K562 (cell line): ENCODE measurements at regions not wholly inside any gene's neighbourhood (a gene's known extent, or its start where the extent isn't known, plus 50 kb on each side); places are given as distances from the start of the nearest gene placed in this dataset.

Source experiments
- TF ChIP-seq, protein P1 (sequence below): fragments of 450-650 bp; IDR thresholded peaks from 2 replicates; pipeline ENCODE4 v1.6.1; 2016; ENCODE audit warnings: mild to moderate bottlenecking, moderate library complexity

GRCh38 chr12:92624236-92624635 lies 78.6 kb upstream of the PLEKHG7 start (continued):
- TF ChIP-seq, protein P1, sequence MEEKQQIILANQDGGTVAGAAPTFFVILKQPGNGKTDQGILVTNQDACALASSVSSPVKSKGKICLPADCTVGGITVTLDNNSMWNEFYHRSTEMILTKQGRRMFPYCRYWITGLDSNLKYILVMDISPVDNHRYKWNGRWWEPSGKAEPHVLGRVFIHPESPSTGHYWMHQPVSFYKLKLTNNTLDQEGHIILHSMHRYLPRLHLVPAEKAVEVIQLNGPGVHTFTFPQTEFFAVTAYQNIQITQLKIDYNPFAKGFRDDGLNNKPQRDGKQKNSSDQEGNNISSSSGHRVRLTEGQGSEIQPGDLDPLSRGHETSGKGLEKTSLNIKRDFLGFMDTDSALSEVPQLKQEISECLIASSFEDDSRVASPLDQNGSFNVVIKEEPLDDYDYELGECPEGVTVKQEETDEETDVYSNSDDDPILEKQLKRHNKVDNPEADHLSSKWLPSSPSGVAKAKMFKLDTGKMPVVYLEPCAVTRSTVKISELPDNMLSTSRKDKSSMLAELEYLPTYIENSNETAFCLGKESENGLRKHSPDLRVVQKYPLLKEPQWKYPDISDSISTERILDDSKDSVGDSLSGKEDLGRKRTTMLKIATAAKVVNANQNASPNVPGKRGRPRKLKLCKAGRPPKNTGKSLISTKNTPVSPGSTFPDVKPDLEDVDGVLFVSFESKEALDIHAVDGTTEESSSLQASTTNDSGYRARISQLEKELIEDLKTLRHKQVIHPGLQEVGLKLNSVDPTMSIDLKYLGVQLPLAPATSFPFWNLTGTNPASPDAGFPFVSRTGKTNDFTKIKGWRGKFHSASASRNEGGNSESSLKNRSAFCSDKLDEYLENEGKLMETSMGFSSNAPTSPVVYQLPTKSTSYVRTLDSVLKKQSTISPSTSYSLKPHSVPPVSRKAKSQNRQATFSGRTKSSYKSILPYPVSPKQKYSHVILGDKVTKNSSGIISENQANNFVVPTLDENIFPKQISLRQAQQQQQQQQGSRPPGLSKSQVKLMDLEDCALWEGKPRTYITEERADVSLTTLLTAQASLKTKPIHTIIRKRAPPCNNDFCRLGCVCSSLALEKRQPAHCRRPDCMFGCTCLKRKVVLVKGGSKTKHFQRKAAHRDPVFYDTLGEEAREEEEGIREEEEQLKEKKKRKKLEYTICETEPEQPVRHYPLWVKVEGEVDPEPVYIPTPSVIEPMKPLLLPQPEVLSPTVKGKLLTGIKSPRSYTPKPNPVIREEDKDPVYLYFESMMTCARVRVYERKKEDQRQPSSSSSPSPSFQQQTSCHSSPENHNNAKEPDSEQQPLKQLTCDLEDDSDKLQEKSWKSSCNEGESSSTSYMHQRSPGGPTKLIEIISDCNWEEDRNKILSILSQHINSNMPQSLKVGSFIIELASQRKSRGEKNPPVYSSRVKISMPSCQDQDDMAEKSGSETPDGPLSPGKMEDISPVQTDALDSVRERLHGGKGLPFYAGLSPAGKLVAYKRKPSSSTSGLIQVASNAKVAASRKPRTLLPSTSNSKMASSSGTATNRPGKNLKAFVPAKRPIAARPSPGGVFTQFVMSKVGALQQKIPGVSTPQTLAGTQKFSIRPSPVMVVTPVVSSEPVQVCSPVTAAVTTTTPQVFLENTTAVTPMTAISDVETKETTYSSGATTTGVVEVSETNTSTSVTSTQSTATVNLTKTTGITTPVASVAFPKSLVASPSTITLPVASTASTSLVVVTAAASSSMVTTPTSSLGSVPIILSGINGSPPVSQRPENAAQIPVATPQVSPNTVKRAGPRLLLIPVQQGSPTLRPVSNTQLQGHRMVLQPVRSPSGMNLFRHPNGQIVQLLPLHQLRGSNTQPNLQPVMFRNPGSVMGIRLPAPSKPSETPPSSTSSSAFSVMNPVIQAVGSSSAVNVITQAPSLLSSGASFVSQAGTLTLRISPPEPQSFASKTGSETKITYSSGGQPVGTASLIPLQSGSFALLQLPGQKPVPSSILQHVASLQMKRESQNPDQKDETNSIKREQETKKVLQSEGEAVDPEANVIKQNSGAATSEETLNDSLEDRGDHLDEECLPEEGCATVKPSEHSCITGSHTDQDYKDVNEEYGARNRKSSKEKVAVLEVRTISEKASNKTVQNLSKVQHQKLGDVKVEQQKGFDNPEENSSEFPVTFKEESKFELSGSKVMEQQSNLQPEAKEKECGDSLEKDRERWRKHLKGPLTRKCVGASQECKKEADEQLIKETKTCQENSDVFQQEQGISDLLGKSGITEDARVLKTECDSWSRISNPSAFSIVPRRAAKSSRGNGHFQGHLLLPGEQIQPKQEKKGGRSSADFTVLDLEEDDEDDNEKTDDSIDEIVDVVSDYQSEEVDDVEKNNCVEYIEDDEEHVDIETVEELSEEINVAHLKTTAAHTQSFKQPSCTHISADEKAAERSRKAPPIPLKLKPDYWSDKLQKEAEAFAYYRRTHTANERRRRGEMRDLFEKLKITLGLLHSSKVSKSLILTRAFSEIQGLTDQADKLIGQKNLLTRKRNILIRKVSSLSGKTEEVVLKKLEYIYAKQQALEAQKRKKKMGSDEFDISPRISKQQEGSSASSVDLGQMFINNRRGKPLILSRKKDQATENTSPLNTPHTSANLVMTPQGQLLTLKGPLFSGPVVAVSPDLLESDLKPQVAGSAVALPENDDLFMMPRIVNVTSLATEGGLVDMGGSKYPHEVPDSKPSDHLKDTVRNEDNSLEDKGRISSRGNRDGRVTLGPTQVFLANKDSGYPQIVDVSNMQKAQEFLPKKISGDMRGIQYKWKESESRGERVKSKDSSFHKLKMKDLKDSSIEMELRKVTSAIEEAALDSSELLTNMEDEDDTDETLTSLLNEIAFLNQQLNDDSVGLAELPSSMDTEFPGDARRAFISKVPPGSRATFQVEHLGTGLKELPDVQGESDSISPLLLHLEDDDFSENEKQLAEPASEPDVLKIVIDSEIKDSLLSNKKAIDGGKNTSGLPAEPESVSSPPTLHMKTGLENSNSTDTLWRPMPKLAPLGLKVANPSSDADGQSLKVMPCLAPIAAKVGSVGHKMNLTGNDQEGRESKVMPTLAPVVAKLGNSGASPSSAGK: no peak
- TF ChIP-seq, all 486 proteins: peak for 0
